ENCODE measurements at regions not wholly inside any gene's neighbourhood (a gene's known extent, or its start where the extent isn't known, plus 50 kb on each side); places are given as distances from the start of the nearest gene placed in this dataset.

DNA sequence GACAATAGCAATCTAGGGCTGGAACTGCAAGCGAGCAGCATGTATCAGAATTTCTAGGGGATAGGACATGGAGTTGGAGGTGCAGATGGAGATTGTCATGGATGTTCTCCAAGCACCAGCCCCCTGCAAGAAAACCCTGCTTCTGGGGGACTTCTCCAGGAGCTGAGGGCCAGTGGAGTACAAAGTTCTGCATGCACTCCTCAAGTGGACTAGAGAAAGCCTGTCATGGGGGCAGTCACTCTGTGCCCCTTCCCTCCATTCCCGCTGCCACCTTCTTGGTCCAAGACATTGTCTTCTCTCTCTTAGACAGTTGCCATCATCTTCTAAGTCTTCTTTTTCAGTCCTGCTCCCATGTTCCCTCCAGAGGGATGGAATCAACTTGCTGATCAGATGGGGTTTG lies 87.9 kb downstream of the AIPL1 start:
- no peak overlapping the region for H3K9ac ChIP-seq (ENCODE audit: low read depth, low read length)
- peaks cover 22% of the 10 kb centered on the region for H3K27me3 ChIP-seq (ENCODE audit: control insufficient read depth, insufficient read depth, low read length)
- no peak overlapping the region for H3K4me2 ChIP-seq (ENCODE audit: low read length)
- no peaks in the 10 kb centered on the region for H3K4me1 ChIP-seq (ENCODE audit: control insufficient read depth, insufficient read depth, low read length)
- H3K36me3 ChIP-seq (ENCODE audit: insufficient read depth, low read length): no peaks in the 10 kb centered on the region
- H3K9me3 ChIP-seq (replicated peaks; ENCODE audit: low read length): no peaks in the 10 kb centered on the region
- no peak overlapping the region for H3K4me3 ChIP-seq (ENCODE audit: low read length)

- peaks cover 22% of the 10 kb centered on the region for H3K27me3 ChIP-seq (ENCODE audit: control insufficient read depth, insufficient read depth, low read length)
- H3K4me1 ChIP-seq (ENCODE audit: control insufficient read depth, insufficient read depth, low read length): no peaks in the 10 kb centered on the region
- no peaks in the 10 kb centered on the region for H3K36me3 ChIP-seq (ENCODE audit: insufficient read depth, low read length)
- no peak overlapping the region for H3K4me3 ChIP-seq (ENCODE audit: low read length)
- no peak overlapping the region for H3K4me2 ChIP-seq (ENCODE audit: low read length)
- H3K9me3 ChIP-seq (replicated peaks; ENCODE audit: low read length): no peaks in the 10 kb centered on the region
- H3K9ac ChIP-seq (ENCODE audit: low read depth, low read length): no peak overlapping the region
Measured at GRCh38 chr17:6346156-6346786, 88.7 kb downstream of the AIPL1 start.

DNA sequence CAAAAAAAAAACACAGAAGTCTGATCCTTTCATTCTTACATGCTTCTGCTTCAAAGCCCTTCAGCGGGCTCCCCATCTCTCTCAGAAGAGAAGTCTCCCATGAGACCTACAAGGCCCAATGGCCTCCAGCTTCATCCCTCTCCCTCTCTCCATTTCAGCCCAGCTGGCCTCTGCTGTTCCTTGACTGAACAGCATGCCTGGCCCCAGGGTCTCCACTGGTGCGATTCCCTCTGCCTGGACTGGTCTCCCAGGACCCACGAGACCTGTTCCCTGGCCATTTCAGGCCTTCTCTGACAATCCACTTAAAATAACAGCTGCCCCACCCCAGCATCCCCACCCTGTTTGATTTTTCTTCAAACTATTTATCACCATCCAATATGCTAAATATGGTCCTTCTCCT lies 91.2 kb downstream of the AIPL1 start:
- Histone ChIP-seq H3K9me3 (replicated peaks; ENCODE audit: low read length) (no peaks in the 10 kb centered on the region), H3K9ac (ENCODE audit: low read depth, low read length) (no peak overlapping the region), H3K4me3 (ENCODE audit: low read length) (no peak overlapping the region), H3K36me3 (ENCODE audit: insufficient read depth, low read length) (no peaks in the 10 kb centered on the region), H3K4me1 (ENCODE audit: control insufficient read depth, insufficient read depth, low read length) (no peaks in the 10 kb centered on the region), H3K4me2 (ENCODE audit: low read length) (no peak overlapping the region), H3K27me3 (ENCODE audit: control insufficient read depth, insufficient read depth, low read length) (peaks cover 17% of the 10 kb centered on the region)

- Histone ChIP-seq H3K4me1 (ENCODE audit: control insufficient read depth, insufficient read depth, low read length) (no peaks in the 10 kb centered on the region), H3K4me2 (ENCODE audit: low read length) (no peak overlapping the region), H3K9ac (ENCODE audit: low read depth, low read length) (no peak overlapping the region), H3K9me3 (replicated peaks; ENCODE audit: low read length) (no peaks in the 10 kb centered on the region), H3K27me3 (ENCODE audit: control insufficient read depth, insufficient read depth, low read length) (peaks cover 13% of the 10 kb centered on the region), H3K36me3 (ENCODE audit: insufficient read depth, low read length) (no peaks in the 10 kb centered on the region), H3K4me3 (ENCODE audit: low read length) (no peak overlapping the region)
Measured at GRCh38 chr17:6343191-6343590, 91.7 kb downstream of the AIPL1 start.

DNA sequence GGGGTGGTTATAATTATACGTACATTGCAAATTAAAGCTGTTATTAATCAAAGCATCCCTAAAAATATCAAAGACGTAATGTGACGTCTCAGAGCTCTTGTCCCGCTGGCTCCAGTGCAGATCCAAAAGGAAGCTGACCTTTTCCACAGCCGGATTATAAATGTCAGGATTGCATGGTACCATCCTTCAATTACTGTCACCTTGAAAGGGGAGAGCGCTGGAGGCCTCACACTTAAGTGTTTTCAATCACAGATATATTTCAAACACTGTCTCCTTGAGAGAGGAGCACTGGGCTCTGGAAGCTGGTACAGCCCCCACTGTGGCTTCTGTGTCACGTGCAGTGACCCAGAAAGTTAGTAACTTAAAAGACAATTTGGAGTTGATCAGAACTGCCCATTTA lies 94.2 kb downstream of the AIPL1 start:
- no peaks in the 10 kb centered on the region for H3K27me3 ChIP-seq (ENCODE audit: control insufficient read depth, insufficient read depth, low read length)
- H3K36me3 ChIP-seq (ENCODE audit: insufficient read depth, low read length): no peaks in the 10 kb centered on the region
- no peaks in the 10 kb centered on the region for H3K4me1 ChIP-seq (ENCODE audit: control insufficient read depth, insufficient read depth, low read length)
- H3K9me3 ChIP-seq (replicated peaks; ENCODE audit: low read length): no peaks in the 10 kb centered on the region
- no peak overlapping the region for H3K9ac ChIP-seq (ENCODE audit: low read depth, low read length)
- H3K4me2 ChIP-seq (ENCODE audit: low read length): no peak overlapping the region
- H3K4me3 ChIP-seq (ENCODE audit: low read length): no peak overlapping the region

GRCh38 chr17:6334386-6334785 lies 100.5 kb downstream of the AIPL1 start:
- Histone ChIP-seq H3K4me2 (ENCODE audit: low read length) (no peak overlapping the region), H3K27me3 (ENCODE audit: control insufficient read depth, insufficient read depth, low read length) (peaks cover 7% of the 10 kb centered on the region), H3K9ac (ENCODE audit: low read depth, low read length) (no peak overlapping the region), H3K36me3 (ENCODE audit: insufficient read depth, low read length) (no peaks in the 10 kb centered on the region), H3K9me3 (replicated peaks; ENCODE audit: low read length) (no peaks in the 10 kb centered on the region), H3K4me1 (ENCODE audit: control insufficient read depth, insufficient read depth, low read length) (no peaks in the 10 kb centered on the region), H3K4me3 (ENCODE audit: low read length) (no peak overlapping the region)

DNA sequence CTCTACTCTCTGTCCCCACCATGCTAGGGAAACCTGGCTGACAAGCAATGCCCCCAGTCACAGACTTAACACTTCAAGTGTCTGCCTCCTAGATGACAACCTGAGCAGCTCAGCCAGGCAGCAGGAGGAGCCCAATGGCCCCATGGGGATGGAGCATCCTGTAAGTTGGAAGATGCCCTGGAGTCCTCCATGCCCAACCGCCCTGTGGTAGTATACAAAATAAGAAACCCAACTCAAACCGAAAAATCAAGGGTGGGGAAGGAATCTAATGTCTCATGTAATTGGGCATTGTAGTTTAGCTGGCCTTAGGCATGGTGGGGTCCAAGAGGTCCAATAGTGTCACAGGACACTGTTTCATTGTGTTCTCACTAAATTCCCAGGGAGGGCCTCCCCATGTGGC lies 104.0 kb downstream of the AIPL1 start:
- H3K4me3 ChIP-seq (ENCODE audit: low read length): no peak overlapping the region
- peaks cover 7% of the 10 kb centered on the region for H3K27me3 ChIP-seq (ENCODE audit: control insufficient read depth, insufficient read depth, low read length)
- no peaks in the 10 kb centered on the region for H3K4me1 ChIP-seq (ENCODE audit: control insufficient read depth, insufficient read depth, low read length)
- H3K36me3 ChIP-seq (ENCODE audit: insufficient read depth, low read length): no peaks in the 10 kb centered on the region
- no peaks in the 10 kb centered on the region for H3K9me3 ChIP-seq (replicated peaks; ENCODE audit: low read length)
- no peak overlapping the region for H3K4me2 ChIP-seq (ENCODE audit: low read length)
- no peak overlapping the region for H3K9ac ChIP-seq (ENCODE audit: low read depth, low read length)

- no peak overlapping the region for H3K4me3 ChIP-seq (ENCODE audit: low read length)
- no peaks in the 10 kb centered on the region for H3K36me3 ChIP-seq (ENCODE audit: insufficient read depth, low read length)
Measured at GRCh38 chr17:6328279-6328678, 106.6 kb downstream of the AIPL1 start.

DNA sequence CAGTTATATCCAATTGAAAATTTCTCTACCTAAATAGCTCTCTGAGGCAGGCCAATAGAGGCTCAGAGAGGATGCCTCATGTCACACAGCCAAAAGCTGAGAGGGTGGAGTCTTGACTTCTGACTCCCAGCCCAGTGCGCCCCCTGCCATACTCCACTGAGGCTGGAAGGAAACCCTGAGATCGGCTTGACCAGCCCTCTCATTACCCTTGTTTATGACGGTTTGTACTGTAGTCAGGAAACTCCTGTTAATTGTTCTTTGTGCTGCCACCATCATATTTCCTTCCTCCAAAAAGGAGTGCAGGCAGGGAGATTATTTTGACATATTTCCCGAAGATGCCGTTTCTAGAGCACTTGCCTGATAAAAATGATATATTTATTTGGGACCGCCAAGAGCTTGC lies 107.9 kb downstream of the AIPL1 start:
- peaks cover 22% of the 10 kb centered on the region for H3K27me3 ChIP-seq (ENCODE audit: control insufficient read depth, insufficient read depth, low read length)
- H3K9ac ChIP-seq (ENCODE audit: low read depth, low read length): no peak overlapping the region

More at GRCh38 chr17:6328279-6328678, 106.6 kb downstream of the AIPL1 start:
- Histone ChIP-seq H3K9ac (ENCODE audit: low read depth, low read length) (no peak overlapping the region), H3K4me1 (ENCODE audit: control insufficient read depth, insufficient read depth, low read length) (no peaks in the 10 kb centered on the region), H3K4me2 (ENCODE audit: low read length) (no peak overlapping the region), H3K9me3 (replicated peaks; ENCODE audit: low read length) (no peaks in the 10 kb centered on the region), H3K27me3 (ENCODE audit: control insufficient read depth, insufficient read depth, low read length) (peaks cover 25% of the 10 kb centered on the region)

DNA sequence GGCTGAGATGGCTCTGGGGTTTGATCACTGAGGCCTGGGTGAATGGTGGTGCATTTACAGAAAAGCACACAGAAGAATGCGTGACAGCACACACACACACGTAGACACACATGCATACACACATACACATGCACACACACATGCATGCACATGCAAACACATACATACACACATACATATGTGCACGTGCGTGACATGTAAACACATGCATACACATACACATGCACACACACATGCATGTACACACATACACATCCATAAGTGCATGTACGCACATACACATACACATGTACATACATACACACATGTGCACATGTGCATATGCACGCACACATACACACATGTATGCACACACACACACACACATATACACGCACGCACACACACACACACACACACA lies 108.4 kb downstream of the AIPL1 start:
- no peak overlapping the region for H3K9ac ChIP-seq (ENCODE audit: low read depth, low read length)
- H3K27me3 ChIP-seq (ENCODE audit: control insufficient read depth, insufficient read depth, low read length): peaks cover 22% of the 10 kb centered on the region
- H3K9me3 ChIP-seq (replicated peaks; ENCODE audit: low read length): no peaks in the 10 kb centered on the region
- no peaks in the 10 kb centered on the region for H3K36me3 ChIP-seq (ENCODE audit: insufficient read depth, low read length)
- no peak overlapping the region for H3K4me3 ChIP-seq (ENCODE audit: low read length)
- no peak overlapping the region for H3K4me2 ChIP-seq (ENCODE audit: low read length)
- H3K4me1 ChIP-seq (ENCODE audit: control insufficient read depth, insufficient read depth, low read length): no peaks in the 10 kb centered on the region

More for the DNA sequence above, 107.9 kb downstream of the AIPL1 start:
- Histone ChIP-seq H3K4me1 (ENCODE audit: control insufficient read depth, insufficient read depth, low read length) (no peaks in the 10 kb centered on the region), H3K9me3 (replicated peaks; ENCODE audit: low read length) (no peaks in the 10 kb centered on the region), H3K36me3 (ENCODE audit: insufficient read depth, low read length) (no peaks in the 10 kb centered on the region), H3K4me2 (ENCODE audit: low read length) (no peak overlapping the region), H3K4me3 (ENCODE audit: low read length) (no peak overlapping the region)

- Histone ChIP-seq H3K9ac (ENCODE audit: low read depth, low read length) (no peak overlapping the region), H3K4me3 (ENCODE audit: low read length) (no peak overlapping the region), H3K9me3 (replicated peaks; ENCODE audit: low read length) (no peaks in the 10 kb centered on the region), H3K4me1 (ENCODE audit: control insufficient read depth, insufficient read depth, low read length) (no peaks in the 10 kb centered on the region), H3K4me2 (ENCODE audit: low read length) (no peak overlapping the region), H3K36me3 (ENCODE audit: insufficient read depth, low read length) (no peaks in the 10 kb centered on the region), H3K27me3 (ENCODE audit: control insufficient read depth, insufficient read depth, low read length) (peaks cover 27% of the 10 kb centered on the region)
Measured at GRCh38 chr17:6325741-6326140, 109.2 kb downstream of the AIPL1 start.

- no peak overlapping the region for H3K4me2 ChIP-seq (ENCODE audit: low read length)
- H3K27me3 ChIP-seq (ENCODE audit: control insufficient read depth, insufficient read depth, low read length): peaks cover 30% of the 10 kb centered on the region
- no peaks in the 10 kb centered on the region for H3K9me3 ChIP-seq (replicated peaks; ENCODE audit: low read length)
- H3K36me3 ChIP-seq (ENCODE audit: insufficient read depth, low read length): no peaks in the 10 kb centered on the region
- H3K9ac ChIP-seq (ENCODE audit: low read depth, low read length): no peak overlapping the region
- H3K4me3 ChIP-seq (ENCODE audit: low read length): no peak overlapping the region
- no peaks in the 10 kb centered on the region for H3K4me1 ChIP-seq (ENCODE audit: control insufficient read depth, insufficient read depth, low read length)
Measured at GRCh38 chr17:6325051-6325450, 109.9 kb downstream of the AIPL1 start.

Measured in skeletal muscle satellite cell (primary cell).